CD4-positive, alpha-beta T cell treated with Interleukin-21 for 1 hour (primary cell): ENCODE measurements at regions not wholly inside any gene's neighbourhood (a gene's known extent, or its start where the extent isn't known, plus 50 kb on each side); places are given as distances from the start of the nearest gene placed in this dataset.
A peak's percentile ranks its signal among the peaks of the same experiment; 100 is the strongest.

Source experiments
- DNase-seq: peaks from one replicate; pipeline ENCODE4 v3.0.0-alpha.2; 2020

GRCh38 chr2:196284144-196284844 is 112.9 kb upstream of the STK17B start:
- DNase-seq, result no peak

- no peak for DNase-seq
Observed at GRCh38 chr2:196284866-196285557, 113.6 kb upstream of the STK17B start.

DNA sequence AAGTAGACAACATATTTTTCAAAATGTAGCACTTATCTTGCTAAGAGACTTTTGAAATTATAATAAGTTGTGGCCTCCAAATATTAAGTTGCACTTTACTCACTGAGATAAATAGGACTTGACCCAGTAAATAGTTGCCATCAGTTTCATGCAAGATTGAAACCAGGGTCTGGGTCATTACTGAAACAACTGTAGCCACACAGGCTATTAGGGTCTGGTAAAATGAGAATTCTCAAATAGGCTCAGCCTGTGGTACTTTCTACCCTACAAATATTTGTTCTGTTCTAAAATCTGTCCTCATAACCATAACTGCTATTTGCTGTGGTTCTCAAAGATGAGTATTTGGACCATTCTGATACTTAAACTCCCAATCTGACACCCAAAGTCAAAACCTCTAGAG is 115.4 kb upstream of the STK17B start:
- DNase-seq, result no peak

GRCh38 chr2:196287523-196287922 is 116.1 kb upstream of the STK17B start:
- DNase-seq, result no peak

- no peak for DNase-seq
Observed at GRCh38 chr2:196288006-196288538, 116.7 kb upstream of the STK17B start.

DNA sequence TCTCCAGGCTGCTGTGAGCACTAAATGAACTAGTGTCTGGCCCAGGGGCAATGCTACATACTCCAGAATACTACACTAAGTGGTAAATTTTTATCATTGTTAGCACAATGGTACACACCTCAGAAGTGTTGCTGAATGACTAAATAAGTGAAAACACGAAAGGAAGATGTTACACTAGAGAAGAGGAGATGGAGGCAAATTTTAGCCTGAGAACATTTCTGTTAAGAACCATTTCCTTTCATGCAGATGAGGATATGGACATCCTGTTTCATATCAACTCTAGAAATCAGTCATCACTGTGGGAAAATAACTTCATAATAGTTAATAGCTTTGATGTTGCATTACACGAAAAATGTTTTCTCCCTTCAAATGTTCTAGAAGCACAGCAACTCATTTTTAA is 117.6 kb upstream of the STK17B start:
- no peak for DNase-seq

GRCh38 chr2:196290136-196290535 is 118.8 kb upstream of the STK17B start:
- DNase-seq, result no peak

GRCh38 chr2:196290569-196290968 is 119.2 kb upstream of the STK17B start:
- no peak for DNase-seq

GRCh38 chr2:196291426-196291825 is 120.0 kb upstream of the STK17B start:
- no peak for DNase-seq

- DNase-seq, result no peak
Observed at GRCh38 chr2:196291873-196292800, 120.8 kb upstream of the STK17B start.

- no peak for DNase-seq
Observed at GRCh38 chr2:196293751-196294515, 122.6 kb upstream of the STK17B start.

GRCh38 chr2:196294516-196294909 is 123.1 kb upstream of the STK17B start:
- DNase-seq, result no peak

DNA sequence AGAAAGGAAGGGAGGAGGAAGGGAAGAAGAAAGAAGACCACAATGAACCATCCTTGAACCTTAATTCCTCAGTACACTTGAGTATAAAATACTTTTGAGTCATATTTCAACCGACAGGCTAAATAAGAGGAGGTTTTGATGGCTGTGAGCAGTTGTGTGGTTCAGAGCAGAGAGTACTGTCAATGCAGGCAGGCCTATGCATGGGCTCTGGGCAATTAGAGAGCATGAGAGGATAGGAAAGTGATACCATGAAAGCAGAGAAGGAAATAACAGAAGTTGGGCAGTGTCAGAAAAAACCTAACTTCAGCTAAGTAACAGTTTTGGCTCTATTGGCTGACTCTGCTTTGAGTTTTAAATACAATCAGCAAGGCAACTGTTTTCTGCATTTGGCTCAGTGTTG is 123.6 kb upstream of the STK17B start:
- DNase-seq, result no peak

GRCh38 chr2:196298106-196298723 is 126.8 kb upstream of the STK17B start:
- peak; percentile 16 for DNase-seq

DNA sequence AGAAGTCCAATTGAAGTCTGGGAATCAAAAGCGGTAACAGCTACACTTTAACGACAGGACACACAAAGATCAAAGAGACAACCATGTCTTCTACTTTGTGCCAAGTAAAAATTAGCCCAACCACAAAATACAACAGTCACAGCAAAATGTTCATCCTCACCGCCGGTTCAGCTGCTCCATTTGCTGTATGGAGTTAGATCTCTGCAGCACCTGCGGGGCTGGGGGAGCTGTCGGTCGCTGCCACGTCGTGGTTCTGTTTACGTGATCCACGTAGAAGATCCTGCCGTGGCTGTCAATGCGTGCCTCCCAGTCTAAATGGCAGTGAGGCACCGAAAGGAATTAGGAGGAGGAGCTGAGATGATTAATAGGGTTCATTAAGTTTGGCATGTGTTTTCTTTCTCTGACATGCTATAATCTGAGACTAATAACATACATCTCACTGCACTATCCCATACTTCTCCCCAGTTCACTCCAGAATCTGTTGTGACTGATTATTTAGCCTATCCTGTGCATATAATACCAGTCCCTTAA is 136.5 kb upstream of the STK17B start:
- no peak for DNase-seq

DNA sequence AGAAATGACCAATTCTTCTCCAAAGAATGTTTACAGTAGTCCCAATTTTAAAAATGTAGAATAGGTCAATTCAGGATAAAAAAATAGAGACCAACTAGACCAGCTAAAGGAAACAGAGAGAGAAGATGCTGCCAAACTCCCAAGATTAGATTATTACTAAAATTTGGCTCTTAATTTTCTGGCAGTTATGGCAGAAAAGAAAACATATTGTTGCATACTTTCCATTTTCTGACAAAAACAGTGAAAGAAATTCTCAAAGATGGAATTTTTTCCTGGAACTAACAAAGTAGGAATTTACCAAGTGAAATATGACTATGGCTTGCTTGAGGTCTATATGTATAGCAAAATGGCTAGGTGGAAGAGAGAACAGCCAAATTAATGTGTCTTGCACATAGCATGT is 138.3 kb upstream of the STK17B start:
- no peak for DNase-seq

- no peak for DNase-seq
Observed at GRCh38 chr2:196314157-196314556, 142.8 kb upstream of the STK17B start.

DNA sequence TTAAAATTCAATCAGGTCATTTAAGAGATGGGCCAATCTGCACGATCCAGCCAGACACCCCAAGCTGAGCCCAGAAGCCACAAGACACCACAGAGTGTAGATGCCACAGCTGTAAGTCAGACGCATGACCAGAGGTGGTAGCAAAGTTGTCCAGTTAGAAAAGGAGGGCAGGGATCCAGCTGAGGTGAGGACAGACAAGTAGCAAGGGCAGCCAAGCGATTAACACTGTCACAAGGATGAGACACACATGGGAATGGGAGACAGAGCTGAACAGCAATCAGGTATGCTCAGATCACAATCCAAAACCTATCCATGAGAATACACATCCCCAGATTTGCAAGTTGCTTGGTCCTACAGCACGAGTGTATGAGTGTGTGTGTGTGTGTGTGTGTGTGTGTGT is 143.4 kb upstream of the STK17B start:
- no peak for DNase-seq

- no peak for DNase-seq
Observed at GRCh38 chr2:196315388-196316049, 144.1 kb upstream of the STK17B start.

- DNase-seq, result no peak
Observed at GRCh38 chr2:196316050-196316430, 144.7 kb upstream of the STK17B start.
